CD4-positive, alpha-beta T cell (primary cell): ENCODE measurements at regions not wholly inside any gene's neighbourhood (a gene's known extent, or its start where the extent isn't known, plus 50 kb on each side); places are given as distances from the start of the nearest gene placed in this dataset.

ENCODE experiments used
- ATAC-seq: fragments of 200-7000 bp; cut with Tn5 transposase; one replicate; pipeline ENCODE4 v1.10.0; 2022; ENCODE audit warnings: mild to moderate bottlenecking; ENCODE audit not compliant: poor library complexity
- CTCF ChIA-PET: fragments of 350-600 bp; sonication (Branson Sonifier 250); formaldehyde crosslinking; loops from one replicate; lab custom pipeline; 2021; ENCODE audit warnings: antibody characterized with exemption, inconsistent platforms; lab: Charles Lee
- POLR2A ChIA-PET: fragments of 350-600 bp; sonication (Branson Sonifier 250); formaldehyde crosslinking; loops from one replicate; lab custom pipeline; 2021; ENCODE audit warnings: antibody characterized with exemption, inconsistent platforms; lab: Charles Lee
- DNase-seq, 14 experiments: peaks; one replicate each; pipeline ENCODE4 v3.0.0-alpha.2; 2013 to 2020; ENCODE audit warnings: mixed read lengths in 2 of 14
- H3K27ac ChIP-seq, 2 donors: one replicate each; pipeline versions ENCODE4 v1.5.1 to v1.7.0; 2013; ENCODE audit warnings: low read length in 2 of 2, low read depth in 1 of 2, mild to moderate bottlenecking in 1 of 2
- H3K27me3 ChIP-seq, 2 experiments: 1 replicate in 1 of 2; 2 replicates in 1 of 2; pipeline versions ENCODE4 v1.6.1 to v1.7.0; 2013; ENCODE audit warnings: low read length in 2 of 2, control low read depth in 1 of 2, mild to moderate bottlenecking in 1 of 2, moderate library complexity in 1 of 2; ENCODE audit not compliant: insufficient read depth in 2 of 2, control insufficient read depth in 1 of 2
- H3K36me3 ChIP-seq: one replicate; pipeline ENCODE4 v1.6.1; 2013; ENCODE audit warnings: low read length, control low read depth; ENCODE audit not compliant: insufficient read depth
- H3K4me1 ChIP-seq: one replicate; pipeline ENCODE4 v1.6.1; 2013; ENCODE audit warnings: low read length, control low read depth; ENCODE audit not compliant: insufficient read depth
- H3K4me3 ChIP-seq: one replicate; pipeline ENCODE4 v1.5.1; 2013; ENCODE audit warnings: mild to moderate bottlenecking, low read length, moderate library complexity
- H3K9me3 ChIP-seq, 2 experiments: 1 replicate in 1 of 2; 2 replicates in 1 of 2; pipeline versions ENCODE4 v1.6.1 to v1.7.0; 2013; ENCODE audit warnings: low read length in 2 of 2, mild to moderate bottlenecking in 2 of 2, control low read depth in 1 of 2, moderate library complexity in 1 of 2; ENCODE audit not compliant: control insufficient read depth in 1 of 2, insufficient read depth in 1 of 2
- H3K27ac Mint-ChIP-seq: one replicate; pipeline ENCODE4 v1.8.0; 2020; ENCODE audit warnings: mixed read lengths
- H3K27me3 Mint-ChIP-seq: one replicate; pipeline ENCODE4 v1.8.0; 2021; ENCODE audit warnings: mixed read lengths
- H3K36me3 Mint-ChIP-seq: one replicate; pipeline ENCODE4 v1.8.0; 2021; ENCODE audit warnings: low read depth, mixed read lengths
- H3K4me1 Mint-ChIP-seq: one replicate; pipeline ENCODE4 v1.8.0; 2021; ENCODE audit warnings: low read depth, mixed read lengths
- H3K4me3 Mint-ChIP-seq: one replicate; pipeline ENCODE4 v1.8.0; 2020; ENCODE audit warnings: mild to moderate bottlenecking, mixed read lengths
- H3K9me3 Mint-ChIP-seq: one replicate; pipeline ENCODE4 v1.8.0; 2020; ENCODE audit warnings: mixed read lengths
- intact Hi-C, 2 experiments: fragments of 100-400 bp; cut with DNase I in 1 of 2; cut with micrococcal nuclease in 1 of 2; formaldehyde crosslinking; loops; one replicate each; pipeline versions ENCODE4 v1.15.1 to v1.9.0; 2023 to 2025; cut with DNase I, micrococcal nuclease
- TF ChIP-seq, protein P1 (sequence below): fragments of 200-600 bp; IDR thresholded peaks from one replicate; pipeline ENCODE4 v1.8.0; 2022; ENCODE audit warnings: antibody characterized with exemption, mild to moderate bottlenecking

DNA sequence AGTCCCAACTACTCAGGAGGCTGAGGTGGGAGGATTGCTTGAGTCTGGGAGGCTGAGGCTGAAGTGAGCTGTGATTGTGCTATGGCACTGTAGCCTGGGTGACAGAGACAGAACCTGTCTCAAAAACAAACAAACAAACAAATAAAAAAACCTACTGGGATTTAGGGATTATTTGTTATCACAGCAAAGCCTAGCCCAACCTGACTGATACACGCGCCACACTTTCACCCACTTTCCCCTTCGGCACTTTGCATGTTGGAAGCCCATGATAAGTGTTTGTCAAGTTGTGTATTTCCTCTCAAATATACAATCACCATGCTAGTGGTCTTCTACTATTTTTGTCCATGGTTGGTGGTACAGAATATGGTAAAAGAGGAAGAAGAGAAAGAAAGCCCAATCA is 50.5 kb upstream of the STC2 start:
- no peaks in the 10 kb centered on the region for H3K36me3 ChIP-seq
- no peak overlapping the region for H3K4me3 ChIP-seq
- Mint-ChIP-seq H3K36me3 (no peaks in the 10 kb centered on the region), H3K27me3 (peaks cover 30% of the 10 kb centered on the region), H3K27ac (no peak overlapping the region), H3K4me1 (no peaks in the 10 kb centered on the region), H3K9me3 (no peaks in the 10 kb centered on the region), H3K4me3 (no peak overlapping the region)
- no peak overlapping the region for H3K27ac ChIP-seq
- H3K9me3 ChIP-seq = peaks cover 0 to 4% of the 10 kb centered on the region in 2 experiments
- TF ChIP-seq, protein P1, sequence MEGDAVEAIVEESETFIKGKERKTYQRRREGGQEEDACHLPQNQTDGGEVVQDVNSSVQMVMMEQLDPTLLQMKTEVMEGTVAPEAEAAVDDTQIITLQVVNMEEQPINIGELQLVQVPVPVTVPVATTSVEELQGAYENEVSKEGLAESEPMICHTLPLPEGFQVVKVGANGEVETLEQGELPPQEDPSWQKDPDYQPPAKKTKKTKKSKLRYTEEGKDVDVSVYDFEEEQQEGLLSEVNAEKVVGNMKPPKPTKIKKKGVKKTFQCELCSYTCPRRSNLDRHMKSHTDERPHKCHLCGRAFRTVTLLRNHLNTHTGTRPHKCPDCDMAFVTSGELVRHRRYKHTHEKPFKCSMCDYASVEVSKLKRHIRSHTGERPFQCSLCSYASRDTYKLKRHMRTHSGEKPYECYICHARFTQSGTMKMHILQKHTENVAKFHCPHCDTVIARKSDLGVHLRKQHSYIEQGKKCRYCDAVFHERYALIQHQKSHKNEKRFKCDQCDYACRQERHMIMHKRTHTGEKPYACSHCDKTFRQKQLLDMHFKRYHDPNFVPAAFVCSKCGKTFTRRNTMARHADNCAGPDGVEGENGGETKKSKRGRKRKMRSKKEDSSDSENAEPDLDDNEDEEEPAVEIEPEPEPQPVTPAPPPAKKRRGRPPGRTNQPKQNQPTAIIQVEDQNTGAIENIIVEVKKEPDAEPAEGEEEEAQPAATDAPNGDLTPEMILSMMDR = no peak
- intact Hi-C loops = no loop called here
- no peak for ATAC-seq
- DNase-seq = no peak
- ChIA-PET POLR2A (no interaction called here), CTCF (no interaction called here)
- no peaks in the 10 kb centered on the region for H3K4me1 ChIP-seq
- H3K27me3 ChIP-seq = peaks cover 0 to 3% of the 10 kb centered on the region in 2 experiments
